PFSK-1 (cell line): ENCODE measurements at regions not wholly inside any gene's neighbourhood (a gene's known extent, or its start where the extent isn't known, plus 50 kb on each side); places are given as distances from the start of the nearest gene placed in this dataset.

Experiments
- FOXP2 ChIP-seq: optimal IDR thresholded peaks from 2 replicates; pipeline ENCODE3; 2011; ENCODE audit warnings: borderline replicate concordance, control low read depth, inconsistent platforms; ENCODE audit not compliant: insufficient read depth; ENCODE audit errors: extremely low read length, extremely low read depth
- POLR2AphosphoS5 ChIP-seq: IDR thresholded peaks from 2 replicates; pipeline ENCODE4 v1.6.1; 2012; ENCODE audit warnings: low read depth, mild to moderate bottlenecking, control low read depth, low read length, moderate library complexity
- REST ChIP-seq, 2 experiments: IDR thresholded peaks; 2 replicates each; pipeline versions ENCODE4 v1.6.1 to v1.8.0; 2011 to 2012; ENCODE audit warnings: low read depth in 2 of 2, low read length in 2 of 2, control low read depth in 1 of 2, inconsistent platforms in 1 of 2, mild to moderate bottlenecking in 1 of 2, moderate library complexity in 1 of 2; ENCODE audit not compliant: insufficient read depth in 1 of 2
- SIN3A ChIP-seq: IDR thresholded peaks from 2 replicates; pipeline ENCODE4 v1.6.1; 2012; ENCODE audit warnings: mild to moderate bottlenecking, low read length, moderate library complexity, borderline replicate concordance; ENCODE audit not compliant: insufficient read depth
- TAF1 ChIP-seq: IDR thresholded peaks from 2 replicates; pipeline ENCODE4 v1.6.1; 2012; ENCODE audit warnings: low read length, control low read depth, borderline replicate concordance; ENCODE audit not compliant: insufficient read depth

DNA sequence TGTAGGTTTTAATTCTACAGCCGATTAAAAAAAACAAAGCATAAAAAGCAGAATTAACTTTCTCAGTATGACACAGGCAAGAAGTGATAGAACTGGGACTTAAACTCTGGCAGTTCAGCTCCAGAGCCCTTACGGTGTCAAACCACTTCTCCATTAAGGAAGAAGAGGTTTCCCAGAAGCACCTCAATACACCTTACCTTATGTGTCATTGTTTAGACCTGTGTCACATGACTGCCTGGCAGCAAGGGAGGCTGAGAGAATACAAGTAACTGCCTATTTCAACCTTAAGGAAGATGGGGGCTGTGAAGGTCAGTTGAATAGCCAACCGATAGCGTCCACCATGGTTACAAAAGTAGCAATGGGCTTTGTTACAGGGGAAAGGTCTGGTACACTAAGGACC lies 54.6 kb upstream of the ARHGAP5 start:
- TF ChIP-seq FOXP2 (no peak), SIN3A (no peak), POLR2AphosphoS5 (no peak), TAF1 (no peak), REST (IDR thresholded peaks at IDR 0.05; ENCODE audit: insufficient read depth in 1 of 2, low read depth in 2 of 2, low read length in 2 of 2) (no peak)

DNA sequence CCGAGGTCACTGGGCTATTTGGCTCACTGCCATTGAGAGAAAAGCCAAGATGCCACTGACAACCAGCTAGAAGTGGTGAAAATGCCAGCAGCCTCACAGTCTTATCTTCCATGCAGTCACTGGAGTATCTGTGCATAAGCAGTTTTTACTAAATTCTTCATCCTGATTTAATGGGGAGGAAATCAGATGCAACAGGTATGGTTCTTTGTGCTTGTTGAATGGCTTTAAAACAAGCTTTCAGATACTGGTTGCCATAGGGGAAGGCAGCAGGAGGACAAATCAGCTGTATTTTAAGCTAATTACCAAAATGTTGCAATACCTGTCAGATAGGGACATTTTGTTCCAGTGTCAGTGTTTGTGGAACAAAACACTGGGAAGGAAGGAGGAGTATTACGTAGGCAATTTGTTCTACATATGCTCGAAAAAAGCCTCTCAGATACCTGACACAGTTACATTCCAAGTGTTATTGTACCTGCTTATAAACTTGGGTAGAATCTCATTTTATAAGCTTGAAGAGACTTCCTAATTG lies 54.1 kb upstream of the ARHGAP5 start:
- TF ChIP-seq TAF1 = no peak
- TF ChIP-seq POLR2AphosphoS5 = no peak
- TF ChIP-seq SIN3A = no peak
- no peak for TF ChIP-seq FOXP2
- no peak for TF ChIP-seq REST (IDR thresholded peaks at IDR 0.05; ENCODE audit: insufficient read depth in 1 of 2, low read depth in 2 of 2, low read length in 2 of 2)

DNA sequence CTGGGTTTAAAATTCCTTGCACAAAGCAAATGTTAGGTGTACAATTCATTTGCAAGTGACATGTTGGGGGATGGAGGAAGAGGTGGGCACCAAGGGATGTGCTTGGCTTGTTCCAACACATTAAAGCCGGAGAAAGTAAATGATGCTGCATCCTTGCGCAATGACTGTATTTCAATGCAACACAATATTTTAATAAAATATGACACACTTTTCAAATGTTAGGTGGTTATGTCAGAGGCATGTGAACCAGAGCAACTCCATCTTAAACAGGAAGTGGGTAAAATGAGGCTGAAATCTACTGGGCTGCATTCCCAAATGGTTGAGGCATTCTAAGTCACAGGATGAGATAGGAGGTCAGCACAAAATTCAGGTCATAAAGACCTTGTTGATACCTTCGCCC lies 53.6 kb upstream of the ARHGAP5 start:
- TF ChIP-seq FOXP2 = no peak
- TF ChIP-seq REST (IDR thresholded peaks at IDR 0.05; ENCODE audit: insufficient read depth in 1 of 2, low read depth in 2 of 2, low read length in 2 of 2) = no peak
- no peak for TF ChIP-seq TAF1
- no peak for TF ChIP-seq POLR2AphosphoS5
- TF ChIP-seq SIN3A = no peak

DNA sequence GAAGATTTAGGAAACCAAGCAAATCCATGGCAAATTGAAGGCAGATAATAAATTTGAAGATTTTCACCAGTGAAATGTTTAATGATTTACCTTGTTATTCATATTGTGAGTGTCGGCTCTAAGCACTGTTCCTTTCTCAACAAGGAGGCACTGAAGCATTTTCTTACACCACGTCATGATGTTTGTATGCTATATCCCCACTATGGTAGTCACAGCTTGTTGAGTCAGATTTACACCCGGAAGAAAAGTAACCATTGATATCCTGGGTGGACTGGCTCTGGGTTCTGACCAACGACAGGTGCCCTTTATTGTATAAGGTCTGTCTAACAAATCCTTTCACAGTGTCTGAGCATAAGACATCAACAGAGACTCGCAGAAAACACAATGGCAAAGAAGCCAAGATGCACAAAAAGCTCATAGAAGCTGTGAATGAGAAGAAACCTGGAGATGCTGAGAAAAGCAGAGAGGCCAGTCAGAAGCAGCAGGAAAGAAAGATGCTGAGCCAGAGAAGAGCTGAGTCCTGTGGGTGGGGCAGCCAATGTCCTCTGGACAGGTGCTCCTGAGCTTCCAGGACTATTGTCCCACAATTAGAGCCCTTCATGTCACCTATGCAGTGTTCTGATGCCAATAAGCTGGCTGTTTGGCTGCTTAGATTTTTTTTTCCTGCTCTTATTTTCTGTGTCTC lies 49.7 kb upstream of the ARHGAP5 start:
- TF ChIP-seq SIN3A = no peak
- no peak for TF ChIP-seq TAF1
- no peak for TF ChIP-seq REST (IDR thresholded peaks at IDR 0.05; ENCODE audit: insufficient read depth in 1 of 2, low read depth in 2 of 2, low read length in 2 of 2)
- no peak for TF ChIP-seq POLR2AphosphoS5
- no peak for TF ChIP-seq FOXP2
